Stimulated activated CD8-positive, alpha-beta memory T cell treated with anti-CD3 and anti-CD28 coated beads, Interleukin-7, amount 100 ng/mL, for 1 hour (primary cell): ENCODE measurements at regions not wholly inside any gene's neighbourhood (a gene's known extent, or its start where the extent isn't known, plus 50 kb on each side); places are given as distances from the start of the nearest gene placed in this dataset.
"Not testable (repeated sequence)": the region's sequence is repeated elsewhere in the genome, so short reads cannot be mapped to it uniquely, and the experiment has no call there.

ENCODE experiments used
- DNase-seq, 2 donors: peaks; one replicate each; pipeline ENCODE4 v3.0.0-alpha.2; 2020; ENCODE audit warnings: low read depth in 2 of 2

GRCh38 chr16:17986991-17987390 lies 349.5 kb downstream of the NPIPA8 start:
- no peak for DNase-seq

DNA sequence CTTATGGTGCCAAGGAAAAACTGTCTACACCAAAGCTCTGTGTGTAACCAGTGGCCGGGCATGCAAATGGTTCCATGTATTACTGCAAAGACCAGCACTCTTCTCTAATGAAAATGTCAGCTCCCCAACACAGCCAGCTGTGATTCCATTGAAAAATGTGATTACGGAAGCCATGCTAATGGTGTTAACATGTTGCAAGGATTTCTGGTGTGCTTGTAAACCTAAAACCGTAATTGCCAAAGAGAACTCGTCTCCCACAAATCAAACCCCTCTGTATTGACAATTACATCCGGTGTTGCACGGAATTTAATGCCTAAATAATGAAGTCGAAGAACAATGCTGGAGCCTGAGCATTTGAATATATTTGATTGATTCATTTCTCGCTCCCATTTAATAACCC lies 351.7 kb downstream of the NPIPA8 start:
- DNase-seq, result no peak

- DNase-seq, result no peak
These were observed 352.5 kb downstream of the NPIPA8 start for GRCh38 chr16:17983847-17984639.

DNA sequence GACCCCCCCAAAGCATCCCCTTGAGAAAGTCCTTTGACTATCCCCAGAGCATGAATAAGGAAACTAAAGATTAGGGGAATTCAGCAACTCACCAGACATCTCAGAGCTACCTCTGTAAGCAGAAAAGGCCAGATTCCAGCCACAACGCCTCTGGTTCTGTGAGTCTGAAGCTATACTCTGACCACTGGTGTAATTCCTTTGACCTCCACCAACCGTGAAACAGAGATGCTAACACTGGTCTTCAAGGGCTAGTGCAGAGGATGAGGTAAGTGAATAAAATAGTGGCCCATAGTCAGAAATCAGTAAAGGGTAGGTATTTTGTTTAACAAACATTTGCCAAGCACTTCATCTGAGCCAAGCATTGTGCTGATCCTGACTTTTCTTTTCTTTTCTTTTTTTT lies 353.4 kb downstream of the NPIPA8 start:
- DNase-seq, result no peak

DNA sequence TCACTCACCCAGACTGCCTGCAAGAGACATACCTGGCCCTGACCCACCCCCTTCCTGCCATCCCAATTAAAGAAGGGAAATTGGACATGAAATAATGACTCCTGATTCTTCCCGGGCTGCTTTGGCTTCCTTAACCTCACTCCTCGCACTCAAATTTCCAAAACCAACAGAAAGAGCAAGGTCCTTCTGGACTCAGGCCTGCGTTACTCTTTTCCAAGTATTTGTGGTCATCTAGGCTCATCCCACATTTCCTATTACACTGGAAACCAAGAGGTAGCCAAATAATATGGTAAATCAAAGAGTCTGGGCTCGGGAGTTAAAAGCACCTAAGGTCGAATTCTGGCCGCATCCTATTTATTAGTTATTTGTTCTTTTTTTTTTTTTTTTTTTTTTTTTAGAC lies 359.3 kb downstream of the NPIPA8 start:
- no peak for DNase-seq

DNA sequence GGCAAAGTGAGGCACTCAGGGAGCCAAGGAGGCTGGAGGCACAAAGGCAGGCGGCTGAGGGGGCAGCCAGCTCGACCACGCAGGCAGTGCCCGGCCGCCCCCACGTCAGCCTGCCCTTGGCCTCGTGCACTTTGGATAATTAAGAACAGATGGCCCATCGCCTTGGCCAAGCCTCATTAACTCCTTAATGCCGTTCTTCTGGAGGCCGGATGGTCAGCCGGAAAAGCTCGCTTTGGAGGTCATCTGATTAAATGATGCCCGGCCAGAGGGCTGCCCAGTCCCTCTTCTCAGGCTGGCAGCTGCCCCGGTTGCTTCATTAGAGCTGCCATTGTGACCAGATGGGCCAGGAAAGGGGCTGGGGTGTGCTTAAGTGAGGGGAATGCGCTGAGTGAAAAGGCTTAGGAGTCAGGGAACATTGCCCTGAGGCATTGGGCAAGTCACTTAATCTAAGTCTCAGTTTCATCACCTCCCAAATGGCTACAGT lies 364.0 kb downstream of the NPIPA8 start:
- DNase-seq, result no peak

DNA sequence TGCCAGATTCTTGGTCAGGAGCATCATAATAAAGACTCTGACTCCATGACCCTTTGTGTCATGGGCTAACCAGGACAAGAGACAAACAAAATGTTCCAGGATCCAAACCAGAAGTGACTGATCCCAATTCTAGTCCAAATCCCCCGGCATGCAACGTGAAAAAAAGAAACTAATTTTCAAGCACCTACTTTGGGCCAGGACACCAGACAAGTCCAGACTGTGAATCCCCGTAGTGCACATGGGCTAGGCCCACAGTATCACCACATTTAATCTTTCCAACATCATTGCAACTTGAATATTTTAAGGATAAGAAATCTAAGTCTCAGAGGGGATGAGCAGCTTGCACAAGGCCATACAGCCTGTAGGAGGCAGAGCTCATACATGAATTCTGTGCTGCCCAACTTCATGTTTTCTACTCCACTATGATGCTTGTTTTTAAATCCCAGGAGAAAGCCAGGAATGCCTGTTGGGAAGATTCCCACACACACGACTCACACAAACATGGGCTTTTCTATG lies 365.7 kb downstream of the NPIPA8 start:
- no peak for DNase-seq

- DNase-seq, result no peak
These were observed 366.3 kb downstream of the NPIPA8 start for GRCh38 chr16:17970157-17970765.

GRCh38 chr16:17965133-17965900 lies 371.2 kb downstream of the NPIPA8 start:
- no peak for DNase-seq

GRCh38 chr16:17964196-17964595 lies 372.3 kb downstream of the NPIPA8 start:
- no peak for DNase-seq

GRCh38 chr16:17963185-17963836 lies 373.2 kb downstream of the NPIPA8 start:
- DNase-seq, result no peak

DNA sequence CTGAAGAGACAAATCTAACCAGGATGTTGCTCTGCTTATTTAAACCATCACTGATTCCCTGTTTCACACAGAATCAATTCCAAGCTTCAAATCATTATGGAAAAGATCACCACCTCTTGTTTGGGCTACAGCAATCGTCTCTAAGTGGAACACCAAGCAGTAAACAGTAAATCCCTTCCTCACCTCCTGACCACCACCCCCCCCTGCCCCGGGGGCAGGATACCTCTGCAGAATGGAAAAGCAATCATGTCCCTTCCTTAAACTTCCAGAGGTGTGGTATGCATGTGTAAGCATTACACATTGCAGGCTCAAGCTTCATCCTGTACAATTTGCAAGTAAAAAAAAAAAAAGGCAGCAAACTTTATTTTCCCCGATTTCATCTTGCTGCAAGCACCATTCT lies 373.8 kb downstream of the NPIPA8 start:
- no peak for DNase-seq

- not testable (repeated sequence) for DNase-seq
These were observed 374.7 kb downstream of the NPIPA8 start for GRCh38 chr16:17961822-17962221.

- DNase-seq, result no peak
These were observed 385.2 kb downstream of the NPIPA8 start for GRCh38 chr16:17951378-17951777.

GRCh38 chr16:17949982-17950250 lies 386.6 kb downstream of the NPIPA8 start:
- DNase-seq, result no peak

GRCh38 chr16:17949141-17949981 lies 387.2 kb downstream of the NPIPA8 start:
- DNase-seq, result no peak

- DNase-seq, result no peak
These were observed 388.9 kb downstream of the NPIPA8 start for GRCh38 chr16:17947637-17948036.

GRCh38 chr16:17947165-17947564 lies 389.4 kb downstream of the NPIPA8 start:
- DNase-seq, result no peak

DNA sequence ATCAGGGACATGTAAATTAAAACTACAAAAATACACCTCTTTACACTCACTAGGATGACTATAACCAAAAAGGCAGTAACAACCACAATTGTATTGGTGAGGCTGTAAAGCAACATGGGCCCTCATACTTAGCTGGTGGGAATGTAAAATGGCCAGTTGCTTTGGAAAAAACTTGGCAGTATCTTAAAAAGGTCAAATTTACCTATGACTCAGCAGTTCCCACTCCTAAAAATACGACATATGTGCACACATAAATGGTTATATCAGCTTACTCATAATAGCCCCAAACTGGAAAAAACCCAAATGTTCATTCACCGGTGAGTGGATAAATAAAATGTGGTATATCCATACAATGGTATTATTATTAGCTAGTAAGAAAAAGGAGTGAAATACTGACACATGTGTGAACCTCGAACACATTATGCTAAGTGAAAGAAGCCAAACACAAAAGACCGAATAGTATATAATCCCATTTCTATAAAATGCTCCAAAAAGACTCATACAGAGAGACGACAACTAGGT lies 391.4 kb downstream of the NPIPA8 start:
- no peak for DNase-seq

DNA sequence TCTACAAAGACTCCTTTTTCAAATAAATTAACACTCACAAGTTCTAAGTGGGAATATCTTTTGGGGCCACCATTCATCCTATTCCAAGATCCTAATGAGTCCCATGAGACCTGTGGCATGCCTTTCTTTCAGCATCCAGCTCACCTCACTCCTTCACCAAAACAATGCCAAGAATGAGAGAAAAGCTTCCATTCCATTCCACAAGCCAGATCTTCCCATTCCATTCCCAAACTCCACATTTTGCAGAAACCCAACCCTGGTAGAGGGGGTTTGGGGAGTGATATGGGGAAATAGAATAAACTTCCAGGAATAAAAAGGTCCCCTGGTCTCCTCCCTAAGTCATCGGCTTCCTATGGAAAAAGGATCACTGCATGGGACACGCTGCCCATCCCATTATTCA lies 392.2 kb downstream of the NPIPA8 start:
- no peak for DNase-seq

GRCh38 chr16:17942067-17942466 lies 394.5 kb downstream of the NPIPA8 start:
- DNase-seq, result no peak
